HPDE6-E6E7 (cell line): ENCODE measurements at regions not wholly inside any gene's neighbourhood (a gene's known extent, or its start where the extent isn't known, plus 50 kb on each side); places are given as distances from the start of the nearest gene placed in this dataset.

Experiments
- DNase-seq: peaks from one replicate; pipeline ENCODE4 v3.0.0; 2011; ENCODE audit warnings: missing footprints; ENCODE audit errors: extremely low spot score

DNA sequence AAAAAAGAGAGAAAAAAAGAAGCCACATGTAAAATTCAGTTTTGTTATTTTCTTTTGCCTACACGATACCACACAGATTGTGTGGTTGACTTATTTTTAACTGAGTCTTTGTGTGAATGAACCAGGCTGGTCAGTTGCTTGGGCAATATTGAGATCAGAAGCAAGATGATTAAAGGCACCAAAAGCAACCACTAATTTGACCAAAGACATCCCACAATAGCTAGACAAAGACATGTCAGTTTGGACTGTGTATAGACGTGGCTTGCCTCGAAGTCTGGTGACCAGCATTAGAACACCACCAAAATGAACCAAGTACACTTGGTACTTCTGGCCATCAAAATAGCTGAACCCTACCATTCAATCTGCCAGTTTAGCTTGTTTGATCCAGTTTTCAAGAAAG is 340.6 kb upstream of the TBX3 start:
- DNase-seq = no peak

DNA sequence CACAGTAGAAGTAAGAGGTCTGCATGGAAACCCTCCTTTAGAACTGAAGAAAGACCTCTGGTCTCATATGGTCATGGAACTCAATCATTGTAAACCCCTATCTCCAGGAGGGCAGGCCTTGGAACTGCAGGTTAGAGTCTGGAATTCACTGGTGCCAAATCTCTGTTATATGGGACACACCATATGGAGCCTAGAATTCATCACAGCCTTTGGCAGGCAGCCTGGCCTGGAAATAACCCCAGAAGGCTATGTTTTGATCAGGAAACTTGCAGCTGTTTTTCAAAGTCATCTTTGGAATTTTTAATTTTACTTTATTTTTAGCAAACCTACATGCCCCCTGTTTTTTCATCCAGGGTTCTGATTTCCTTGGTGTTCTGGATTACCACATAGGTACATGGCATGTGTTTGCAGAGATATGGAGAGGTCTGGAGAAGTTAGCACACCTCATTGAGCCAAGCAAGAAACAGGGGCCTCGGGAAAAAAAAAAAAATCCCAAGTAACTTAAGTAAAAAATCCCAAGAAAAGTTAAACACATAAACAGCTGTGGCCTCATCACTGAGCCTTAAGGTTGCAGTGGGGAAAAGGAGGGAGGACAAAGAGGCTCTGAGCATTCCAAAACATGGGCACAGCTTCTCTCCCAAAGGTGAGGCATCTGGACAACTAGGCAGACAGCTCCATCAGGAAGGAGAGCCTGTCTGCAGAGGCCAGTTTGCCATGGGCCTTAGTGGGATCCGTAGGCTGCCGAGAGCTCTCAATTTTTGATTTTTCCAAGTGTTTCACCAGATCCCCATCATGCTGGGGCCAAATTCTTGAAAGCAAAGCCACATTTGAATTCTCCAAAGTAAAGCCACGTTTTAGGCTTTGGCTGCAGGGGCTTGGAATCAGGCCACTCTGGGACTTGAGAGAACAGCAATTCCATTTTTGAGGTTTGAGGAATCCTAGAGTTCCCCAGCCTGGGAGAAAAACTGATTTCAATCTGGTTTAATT is 339.6 kb upstream of the TBX3 start:
- DNase-seq = no peak

DNA sequence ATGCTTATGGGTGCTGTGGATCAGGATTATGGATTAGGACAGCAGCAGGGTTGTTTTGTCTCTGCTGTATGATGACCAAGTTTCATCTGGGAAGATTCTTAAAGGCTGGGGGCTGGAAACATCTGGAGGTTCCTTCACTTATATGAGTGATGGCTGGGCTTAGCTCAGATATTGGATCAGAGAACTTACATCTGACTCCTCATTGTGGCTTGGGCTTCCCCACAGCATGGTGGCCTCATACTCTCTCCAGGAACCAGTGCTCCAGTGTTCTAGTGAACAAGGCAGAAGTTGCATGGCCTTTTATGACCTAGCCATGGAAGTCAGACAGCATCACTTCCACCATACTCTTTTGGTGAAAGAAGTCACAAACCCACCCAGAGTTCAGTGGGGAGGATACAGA is 336.1 kb upstream of the TBX3 start:
- no peak for DNase-seq

DNA sequence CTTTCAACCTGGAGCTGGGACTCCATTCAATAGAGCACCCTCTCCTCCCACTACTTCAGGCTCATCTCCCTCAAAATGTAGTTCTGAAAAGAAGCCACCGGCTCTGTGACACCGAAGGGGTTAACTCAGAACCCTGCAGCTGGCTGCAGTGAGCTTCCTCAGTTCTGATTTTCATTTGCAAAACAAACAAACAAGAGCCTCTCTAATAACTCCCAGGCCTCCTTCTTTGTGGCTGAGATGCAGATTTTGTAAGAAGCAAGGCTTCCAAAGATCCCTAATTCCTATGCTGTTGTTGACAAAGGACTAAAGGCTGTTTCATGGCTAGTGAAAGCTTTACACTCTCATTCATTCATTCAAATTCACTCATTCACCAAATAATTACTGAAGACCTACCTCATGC is 333.4 kb upstream of the TBX3 start:
- no peak for DNase-seq

DNA sequence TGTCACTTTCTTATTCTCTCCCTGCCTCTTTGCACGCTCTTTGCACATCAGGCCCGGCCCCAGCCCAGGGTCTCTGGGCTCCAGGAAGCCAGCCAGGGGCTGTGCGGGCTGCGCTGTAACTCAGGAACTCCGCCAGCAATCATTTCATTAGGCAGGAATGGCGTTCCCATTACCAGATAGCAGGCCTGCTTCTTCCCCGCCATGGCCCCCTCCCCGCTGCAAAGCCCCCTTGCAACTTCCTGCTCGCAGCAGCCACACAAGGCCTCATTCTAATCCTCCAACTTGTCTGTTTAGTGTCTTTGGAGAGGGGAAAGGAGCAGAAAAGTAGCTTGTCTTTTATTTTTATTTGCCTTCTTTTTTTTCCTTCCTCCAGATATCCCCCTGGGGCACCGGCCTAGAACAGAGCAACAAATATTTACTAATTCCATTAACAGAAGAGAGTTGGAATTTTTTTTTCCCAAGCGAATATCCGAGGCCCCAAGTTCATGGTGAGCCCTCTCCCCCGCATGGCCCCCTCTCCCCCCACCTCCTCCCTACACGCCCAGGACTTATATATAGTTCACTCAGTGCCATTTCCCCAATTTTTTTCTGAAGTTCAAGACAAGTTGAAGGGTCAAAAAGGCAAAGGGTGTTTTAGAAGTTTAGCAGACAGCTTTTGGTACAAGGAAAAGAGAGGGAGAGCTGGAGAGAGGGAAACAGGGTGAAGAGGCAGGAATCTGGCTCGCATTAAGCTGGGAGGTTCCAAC is 329.4 kb upstream of the TBX3 start:
- DNase-seq = no peak

DNA sequence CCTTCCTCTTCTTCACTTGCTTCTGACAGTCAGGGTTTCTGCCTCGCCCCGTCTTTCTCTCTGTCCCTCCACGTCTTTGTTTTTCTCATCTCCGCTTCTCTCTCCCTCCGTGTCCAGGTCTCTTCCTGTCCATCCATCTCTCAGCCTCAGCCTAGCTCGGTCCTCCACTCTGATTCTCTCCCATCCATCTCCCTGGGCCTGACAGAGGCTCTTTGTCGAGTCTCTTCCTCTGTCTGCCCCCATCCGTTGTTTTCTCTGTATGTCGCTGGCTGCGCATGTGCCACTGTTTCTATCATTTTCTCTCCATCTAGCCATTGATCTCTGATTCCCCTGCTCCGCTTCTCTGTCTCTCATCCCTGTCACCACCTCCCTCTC is 328.9 kb upstream of the TBX3 start:
- DNase-seq = no peak

DNA sequence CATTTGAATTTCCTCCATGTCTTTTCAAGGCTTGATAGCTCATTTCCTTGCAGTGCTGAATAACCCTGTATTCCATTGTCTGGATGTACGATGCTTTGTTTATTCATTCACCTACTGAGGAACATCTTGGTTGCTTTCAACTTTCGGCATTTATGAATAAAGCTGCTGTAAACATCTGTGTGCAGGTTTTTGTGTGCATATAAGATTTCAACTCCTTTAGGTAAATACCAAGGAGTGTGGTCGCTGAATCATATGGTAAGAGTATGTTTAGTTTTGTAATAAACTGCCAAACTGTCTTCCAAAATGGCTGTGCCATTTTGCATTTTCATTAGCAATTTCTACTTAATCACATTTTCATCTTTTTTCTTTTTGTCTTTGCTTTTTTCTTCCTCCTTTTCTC is 327.7 kb upstream of the TBX3 start:
- no peak for DNase-seq

DNA sequence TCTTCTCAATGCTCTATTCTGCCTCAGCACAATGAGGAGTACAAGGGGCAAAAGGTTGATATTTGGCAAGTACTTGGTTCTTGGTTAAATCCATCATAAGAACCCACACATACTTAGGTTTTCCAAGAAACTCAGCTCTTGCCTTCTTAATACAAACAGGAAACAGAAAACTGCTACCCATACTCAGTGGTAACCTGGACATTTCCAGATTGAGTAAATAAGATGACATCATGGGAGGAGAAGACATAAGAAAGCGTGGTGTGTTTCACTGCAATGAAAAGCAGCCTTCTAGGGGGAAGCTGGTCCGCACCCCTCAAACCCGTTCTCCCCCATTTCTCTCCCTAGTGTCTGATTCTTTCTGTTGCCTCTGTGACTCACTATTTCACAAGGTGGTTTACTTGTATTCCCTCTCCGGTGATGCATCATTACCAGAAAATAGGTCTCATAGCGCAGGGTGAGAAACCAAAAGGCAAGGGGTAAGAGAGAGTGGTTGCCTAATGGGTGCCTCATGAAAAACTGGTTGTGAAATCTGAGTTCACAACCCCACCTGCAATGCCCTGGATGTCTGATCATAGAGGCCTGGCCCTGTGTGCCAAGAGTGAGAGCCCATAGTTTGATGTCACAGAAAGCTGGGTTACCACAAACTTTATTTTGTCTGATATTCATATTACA is 326.5 kb upstream of the TBX3 start:
- no peak for DNase-seq

DNA sequence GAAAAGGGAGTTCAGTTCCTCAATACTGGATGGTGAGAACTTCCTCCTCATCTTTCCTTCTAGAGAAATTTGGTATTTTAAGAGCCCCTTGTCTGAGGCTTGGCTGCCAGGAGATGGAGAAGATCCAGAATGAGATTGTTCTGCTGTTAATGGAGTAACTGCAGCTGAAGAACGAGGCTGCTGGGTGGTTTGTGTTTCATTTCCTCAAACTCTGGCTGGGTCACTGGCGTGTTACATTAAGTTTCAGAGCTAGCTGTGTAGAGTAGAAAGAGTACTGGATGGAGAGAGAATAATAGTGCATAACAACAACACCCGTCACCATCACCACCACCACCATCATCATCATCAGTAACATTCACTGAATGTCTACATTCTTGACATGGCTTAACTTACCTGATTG is 325.0 kb upstream of the TBX3 start:
- no peak for DNase-seq

DNA sequence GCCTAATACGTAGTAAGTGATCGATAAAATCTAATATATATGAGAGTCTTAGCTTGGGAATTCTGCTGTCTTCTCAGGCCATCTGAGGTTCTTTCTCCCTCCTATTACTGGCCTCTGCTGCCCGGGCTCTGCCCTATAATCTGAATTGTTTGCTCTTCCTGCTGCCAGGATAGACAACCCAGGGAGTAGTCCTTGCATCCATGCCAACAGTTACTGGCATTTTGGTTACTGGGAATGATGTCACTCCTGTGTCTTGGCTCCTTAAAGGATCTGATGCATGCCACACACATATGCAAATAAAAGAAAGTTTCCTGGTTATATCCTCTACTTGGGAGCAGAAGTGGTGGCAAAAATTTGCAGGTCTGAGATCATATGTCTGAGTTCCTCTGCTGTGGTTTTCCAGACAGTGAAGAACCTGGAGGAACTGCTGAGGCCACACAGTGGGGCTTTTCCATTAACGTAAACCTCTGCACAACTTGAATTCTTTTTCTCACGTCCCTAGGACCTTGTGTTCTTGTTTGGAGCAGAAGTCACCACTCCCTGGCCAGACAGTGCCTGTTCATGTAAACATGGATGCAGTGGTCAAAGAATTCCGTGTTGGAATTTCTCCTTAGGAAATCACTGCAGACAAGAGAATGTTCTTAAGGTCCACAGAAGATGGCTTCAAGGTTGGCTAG is 320.6 kb upstream of the TBX3 start:
- no peak for DNase-seq

DNA sequence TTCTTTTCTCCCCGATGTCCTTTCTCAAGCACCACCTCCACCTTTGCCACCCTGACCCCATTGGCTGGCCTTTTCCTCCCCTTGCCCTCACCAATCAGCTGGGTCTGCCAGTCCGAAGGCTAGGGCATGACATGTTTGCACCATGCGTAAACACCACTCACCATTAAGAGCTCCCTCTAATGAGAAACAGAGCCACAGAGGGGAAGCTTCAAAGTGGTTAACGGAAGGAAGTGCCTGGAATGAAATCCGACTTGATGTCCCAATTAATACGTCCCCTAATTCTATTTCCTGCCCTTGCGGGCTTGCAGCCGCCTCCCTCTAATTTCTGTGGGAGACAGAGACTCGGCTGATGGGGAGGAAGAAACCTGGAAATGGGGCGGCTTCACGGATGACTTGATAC is 318.5 kb upstream of the TBX3 start:
- DNase-seq = no peak

DNA sequence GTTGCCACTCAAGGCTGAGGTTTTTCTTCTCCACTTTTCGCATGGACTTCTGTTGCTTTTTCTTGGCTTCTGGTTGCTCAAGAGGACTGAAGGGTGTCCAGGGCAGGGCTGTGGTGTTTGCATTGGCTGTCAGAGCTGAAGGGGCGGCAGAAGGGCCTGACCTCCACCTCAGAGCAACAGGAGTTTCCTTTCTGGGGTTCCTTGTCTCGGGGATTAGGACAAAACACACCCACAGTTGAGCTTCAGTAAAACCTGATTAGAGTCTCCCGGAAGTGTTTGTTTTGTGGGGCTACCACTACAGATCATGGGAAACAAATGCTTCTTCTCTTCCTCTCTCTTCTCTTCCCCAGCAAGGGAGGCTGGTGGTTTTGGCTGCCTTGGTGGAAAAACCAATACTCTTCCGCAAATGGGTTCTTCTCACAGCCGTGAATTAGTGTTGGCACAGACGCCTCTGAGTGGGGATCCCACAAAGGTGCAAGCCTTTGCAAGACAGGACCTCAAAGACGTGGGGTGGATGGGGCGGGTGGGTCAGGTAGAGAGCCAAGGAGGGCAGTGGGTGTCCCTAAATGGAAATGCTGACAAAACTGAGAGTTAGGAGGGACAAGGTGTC is 317.7 kb upstream of the TBX3 start:
- no peak for DNase-seq

DNA sequence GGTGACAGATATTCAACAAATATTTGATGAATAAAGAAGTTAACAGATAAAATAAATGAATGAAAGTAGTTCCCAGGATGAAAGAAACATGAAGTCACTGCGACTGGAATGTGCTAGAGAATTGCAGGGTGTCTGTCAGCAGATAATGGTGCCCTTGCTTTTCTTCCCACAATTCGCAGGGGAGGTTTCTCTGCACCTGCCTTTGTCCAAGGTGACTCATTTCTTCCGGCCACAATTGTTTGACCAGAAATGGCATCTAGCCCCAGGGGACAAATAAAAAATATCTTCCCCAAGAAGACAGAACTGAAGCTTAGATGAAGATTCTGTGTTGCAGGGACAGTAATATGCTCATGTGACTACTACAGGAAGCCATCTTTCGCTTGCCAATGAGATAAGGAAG is 316.1 kb upstream of the TBX3 start:
- no peak for DNase-seq

DNA sequence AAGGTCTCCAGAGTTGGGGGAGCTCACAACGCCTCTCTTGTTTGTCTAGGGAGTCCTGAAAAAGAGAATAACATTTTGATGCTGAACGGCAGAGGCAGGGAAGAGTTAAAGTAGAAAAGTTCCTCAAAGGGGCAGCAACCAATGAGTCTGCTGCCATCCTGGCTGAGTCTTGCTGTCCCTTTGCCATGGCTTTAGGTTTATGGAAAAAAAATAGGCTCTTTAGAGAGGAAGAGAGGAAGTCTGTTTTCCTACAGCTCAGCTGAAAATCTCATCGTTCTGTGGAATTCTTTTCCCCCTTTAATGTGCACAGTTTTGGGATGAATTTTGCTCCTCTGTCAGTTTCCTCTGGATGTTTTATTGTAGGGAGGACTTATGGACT is 314.8 kb upstream of the TBX3 start:
- DNase-seq = no peak

DNA sequence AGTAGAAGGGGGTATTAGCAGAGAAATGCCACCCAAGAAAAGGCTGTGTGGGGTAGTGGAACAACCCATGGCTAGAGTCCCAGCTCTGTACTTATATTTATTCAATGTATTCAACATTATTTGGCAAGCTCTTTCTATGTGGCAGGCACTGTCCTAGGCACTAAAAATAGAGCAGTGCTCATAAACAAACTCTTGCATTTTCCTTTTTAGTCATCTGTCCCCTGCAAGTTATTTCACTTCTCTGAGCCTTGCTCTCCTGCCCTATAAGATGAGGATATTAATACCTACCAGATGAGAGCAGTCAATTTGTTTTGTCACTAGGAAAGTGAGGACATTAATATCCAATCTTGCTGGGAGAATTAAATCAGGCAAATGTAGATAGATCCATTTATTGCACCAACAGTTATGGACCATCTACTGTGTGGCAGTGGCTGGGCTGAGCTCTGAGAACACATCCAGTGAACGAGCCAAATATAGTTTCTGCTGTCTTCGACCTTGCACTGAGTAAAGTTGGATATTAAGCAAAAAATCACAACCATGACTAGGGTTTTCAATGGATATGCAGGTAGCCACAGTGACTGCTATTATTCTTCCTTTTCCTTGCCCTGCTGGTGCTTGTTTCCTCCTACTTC is 314.3 kb upstream of the TBX3 start:
- no peak for DNase-seq

DNA sequence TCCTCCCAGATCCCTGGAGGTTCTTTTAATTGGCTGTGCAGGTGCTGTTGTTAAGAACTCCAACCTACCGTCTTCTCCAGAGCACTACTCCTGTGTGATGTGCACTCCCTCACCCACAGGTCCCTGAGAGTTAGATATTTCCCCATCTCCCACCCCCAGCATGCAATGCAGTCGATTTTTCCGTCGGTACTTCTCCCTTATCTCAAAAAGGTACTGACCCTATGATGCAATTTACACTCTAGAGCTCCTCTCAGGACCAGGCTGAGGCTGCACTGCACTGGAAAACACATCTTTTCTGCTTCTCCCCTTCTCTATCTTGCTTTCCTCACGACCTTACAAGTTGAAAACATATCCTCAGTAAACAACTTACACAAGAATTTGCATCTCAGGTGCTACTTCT is 312.4 kb upstream of the TBX3 start:
- DNase-seq = no peak

DNA sequence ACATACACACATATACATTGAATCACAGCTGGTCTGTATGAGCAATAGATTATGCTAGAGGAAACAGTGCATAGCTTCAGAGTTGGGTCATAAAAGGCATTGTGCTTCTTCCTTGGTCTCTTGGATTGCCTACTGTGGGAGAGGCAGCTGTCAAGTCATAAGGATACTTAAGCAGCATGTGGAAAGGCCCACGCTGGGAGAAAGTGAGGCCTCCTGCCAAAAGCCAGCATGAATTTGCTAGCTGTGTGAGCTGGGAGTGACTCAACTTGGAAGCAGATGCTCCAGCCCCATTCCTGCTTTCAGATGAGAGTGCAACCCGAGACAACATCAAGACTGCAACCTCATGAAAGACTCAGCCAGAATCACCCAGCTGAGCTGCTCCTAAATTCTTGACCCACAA is 311.9 kb upstream of the TBX3 start:
- no peak for DNase-seq

DNA sequence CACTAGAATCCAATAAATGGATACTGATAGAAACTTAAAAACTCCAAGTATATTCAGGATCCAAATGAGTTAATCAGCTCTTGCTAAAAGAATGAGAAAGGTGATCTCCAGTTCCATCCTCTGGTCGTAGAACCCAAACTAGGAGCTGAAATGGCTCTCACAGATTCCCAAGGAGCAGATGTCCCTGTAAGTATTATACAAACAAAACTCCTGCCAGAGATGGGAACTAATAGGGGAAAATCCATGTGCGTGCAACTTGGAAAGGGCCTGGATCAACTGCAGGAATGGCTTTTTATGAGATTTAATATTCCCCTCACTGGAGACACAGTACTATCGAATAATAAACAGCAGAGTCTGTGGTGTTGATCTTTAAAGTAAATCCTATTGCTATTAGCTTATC is 309.2 kb upstream of the TBX3 start:
- no peak for DNase-seq

DNA sequence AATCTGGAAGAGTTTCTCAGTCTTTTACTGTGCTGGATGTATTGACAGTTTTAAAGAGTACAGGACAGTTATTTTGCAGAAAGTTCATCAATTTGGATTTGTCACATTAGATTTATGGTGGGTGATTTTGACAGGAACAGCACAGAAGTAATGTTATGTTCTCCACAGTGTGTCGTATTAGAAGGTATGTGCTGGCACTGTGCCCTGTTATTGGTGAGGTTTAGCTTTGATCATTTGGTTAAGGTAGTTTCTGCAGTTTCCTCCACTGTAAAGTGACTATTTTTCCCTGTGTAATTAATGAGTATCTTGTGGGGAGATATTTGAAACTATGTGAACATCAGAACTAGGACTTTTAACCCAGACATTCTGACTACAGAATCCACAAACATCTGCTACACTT is 308.5 kb upstream of the TBX3 start:
- no peak for DNase-seq

DNA sequence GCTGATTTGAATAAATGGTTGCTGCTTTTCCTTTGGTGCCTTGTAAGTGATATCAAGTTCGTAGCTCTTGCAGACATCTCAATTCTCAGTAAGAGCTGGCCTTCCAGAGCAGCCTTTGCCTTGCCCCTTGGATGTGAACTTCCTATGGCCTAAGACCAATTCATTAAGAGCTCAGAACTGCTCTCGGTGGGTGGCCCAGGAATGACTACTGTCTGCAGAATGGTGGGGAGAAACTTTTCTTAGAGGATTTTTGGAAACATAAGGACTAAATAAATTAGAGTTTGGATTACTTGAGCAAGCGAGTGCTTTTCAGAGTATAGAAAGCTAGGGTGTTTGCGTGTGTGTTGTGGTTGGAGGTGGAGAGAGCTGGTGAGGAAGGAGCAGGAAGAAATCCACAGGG is 306.4 kb upstream of the TBX3 start:
- DNase-seq = no peak

DNA sequence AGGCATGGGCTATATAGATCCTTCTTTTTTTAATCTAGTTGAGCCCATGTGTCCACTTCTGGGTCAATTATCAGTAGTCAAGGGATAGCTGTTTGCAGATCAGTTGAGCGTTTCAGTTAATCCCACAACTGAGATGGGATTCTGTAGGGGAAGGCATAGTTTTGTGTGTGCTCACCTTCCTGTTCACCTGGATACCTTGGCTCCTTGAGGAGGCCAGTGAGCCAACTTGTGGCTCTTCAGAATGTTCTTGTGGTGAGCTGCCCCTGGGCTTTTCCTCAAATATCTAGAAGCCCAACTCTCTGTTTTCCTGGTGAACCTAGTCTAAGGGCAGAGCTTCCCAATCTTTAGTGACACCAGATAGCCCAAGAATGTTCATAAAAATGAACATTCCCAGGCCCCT is 302.9 kb upstream of the TBX3 start:
- no peak for DNase-seq
